Eye (tissue), 1 donor: ENCODE measurements at regions not wholly inside any gene's neighbourhood (a gene's known extent, or its start where the extent isn't known, plus 50 kb on each side); places are given as distances from the start of the nearest gene placed in this dataset.
A peak's percentile ranks its signal among the peaks of the same experiment; 100 is the strongest.
"Not testable (repeated sequence)": the region's sequence is repeated elsewhere in the genome, so short reads cannot be mapped to it uniquely, and the experiment has no call there.

ENCODE experiments used
- DNase-seq: peaks from one replicate; pipeline ENCODE4 v3.0.0-alpha.2; 2015

DNA sequence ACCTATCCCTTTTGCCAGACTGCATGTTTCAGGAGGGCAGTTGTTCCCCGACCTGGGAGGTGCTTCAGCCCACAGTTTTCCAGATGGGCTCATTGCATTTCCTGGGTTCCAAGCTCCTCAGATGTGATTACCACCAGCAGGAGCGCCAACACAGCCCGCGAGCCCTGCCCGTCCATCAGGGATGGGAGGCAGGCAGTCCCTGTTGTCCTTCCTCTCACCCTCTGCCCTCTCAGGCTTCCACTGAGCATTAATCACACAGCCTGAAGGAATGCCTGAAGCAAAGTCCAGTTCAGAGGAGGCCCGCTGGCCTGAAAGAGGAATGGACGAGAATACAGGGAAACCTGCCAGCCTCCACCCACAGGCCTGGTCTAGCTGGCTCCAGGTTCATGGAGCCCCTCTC lies 256.3 kb upstream of the SDK2 start:
- no peak for DNase-seq

DNA sequence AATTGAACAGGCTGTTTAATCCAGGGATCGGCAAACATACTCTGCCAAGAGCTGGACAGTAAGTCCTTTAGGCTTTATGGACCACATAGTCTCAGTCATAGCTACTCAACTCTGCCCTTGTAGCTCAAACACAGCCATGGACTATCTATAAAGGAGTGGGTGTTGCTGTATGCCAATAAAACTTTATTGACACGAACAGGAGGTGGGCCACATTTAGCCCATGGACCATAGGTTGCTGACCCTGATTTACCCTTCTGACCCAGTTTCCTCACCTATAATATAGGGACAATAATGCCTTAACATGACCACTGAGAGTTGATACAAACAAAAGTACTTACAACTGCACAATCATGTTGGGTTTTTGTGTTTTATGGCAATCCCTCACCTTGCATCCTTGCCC lies 257.0 kb upstream of the SDK2 start:
- no peak for DNase-seq

DNA sequence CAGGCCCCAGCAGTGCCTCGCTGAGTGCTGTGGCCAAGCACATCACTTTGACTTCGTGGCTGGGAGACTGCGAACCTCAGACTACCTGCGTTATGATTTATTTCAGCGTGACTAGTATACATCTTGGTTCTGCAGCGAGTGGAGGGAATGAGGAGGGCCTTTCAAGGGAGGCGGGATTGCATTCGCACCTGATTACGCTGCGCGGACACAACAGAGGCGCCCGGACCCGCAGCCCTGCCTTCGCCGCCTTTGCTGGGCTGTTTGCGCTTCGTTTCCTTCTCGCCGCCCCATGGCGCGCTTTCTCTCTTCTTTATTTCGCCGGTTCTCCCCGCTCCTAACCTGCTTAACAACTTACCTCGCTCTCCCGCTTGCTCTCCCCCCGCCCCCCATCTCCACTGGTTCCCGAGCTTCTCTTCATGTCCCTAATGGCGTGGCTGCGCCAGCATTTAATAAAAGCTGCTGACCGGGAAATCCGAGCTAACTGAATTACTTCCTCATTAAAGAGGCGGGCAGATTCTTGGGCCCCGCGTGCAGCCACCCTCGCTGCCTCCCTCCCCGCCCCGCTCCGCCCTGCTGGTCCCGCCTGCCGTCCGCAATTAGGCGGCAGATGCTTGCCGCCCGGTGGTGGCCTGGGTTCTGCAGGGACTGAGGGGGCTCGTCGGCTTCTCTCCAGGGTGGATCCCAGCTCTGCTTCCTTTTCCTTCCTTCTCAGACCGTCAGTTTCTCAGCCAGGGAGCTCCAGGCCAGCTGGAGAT lies 257.6 kb upstream of the SDK2 start:
- peak; percentile 89 for DNase-seq

DNA sequence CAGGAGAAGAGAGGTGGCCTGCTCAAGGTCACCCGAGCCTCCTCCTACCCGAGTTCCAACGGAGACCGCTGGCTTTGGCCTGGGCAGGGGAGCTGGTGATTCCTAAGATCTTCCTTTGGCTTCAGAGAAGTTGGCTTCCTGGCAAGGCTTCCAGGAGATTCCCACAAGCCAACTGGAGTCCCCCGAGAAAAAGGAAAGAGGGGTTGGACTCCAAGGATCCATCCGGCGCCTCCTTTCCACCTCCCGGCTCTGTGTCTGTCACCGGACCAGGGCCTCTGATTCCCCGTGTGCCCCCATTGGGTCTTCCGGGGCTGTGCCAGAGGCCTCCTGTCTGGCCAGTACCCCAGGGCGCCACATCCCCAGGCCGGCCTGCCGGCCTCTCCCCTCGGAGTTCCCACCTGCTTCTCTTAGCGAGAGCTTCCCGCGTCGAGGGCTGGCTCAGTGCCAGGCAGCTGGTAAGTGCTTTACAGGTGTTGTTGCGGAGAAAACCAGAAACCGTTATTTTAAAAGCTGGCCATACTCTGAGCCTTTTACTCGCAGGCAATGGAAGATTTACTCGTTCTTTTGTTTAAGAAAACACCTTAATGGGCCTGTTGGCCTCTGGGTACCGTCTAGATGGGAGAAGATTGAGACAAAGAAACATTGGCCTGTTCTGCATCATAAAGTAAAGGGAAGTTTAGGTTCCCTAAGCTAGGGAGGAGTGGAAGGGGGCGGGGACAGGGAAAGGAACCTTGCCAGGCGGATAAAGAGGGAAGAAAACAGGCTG lies 258.4 kb upstream of the SDK2 start:
- DNase-seq: peak; percentile 51

DNA sequence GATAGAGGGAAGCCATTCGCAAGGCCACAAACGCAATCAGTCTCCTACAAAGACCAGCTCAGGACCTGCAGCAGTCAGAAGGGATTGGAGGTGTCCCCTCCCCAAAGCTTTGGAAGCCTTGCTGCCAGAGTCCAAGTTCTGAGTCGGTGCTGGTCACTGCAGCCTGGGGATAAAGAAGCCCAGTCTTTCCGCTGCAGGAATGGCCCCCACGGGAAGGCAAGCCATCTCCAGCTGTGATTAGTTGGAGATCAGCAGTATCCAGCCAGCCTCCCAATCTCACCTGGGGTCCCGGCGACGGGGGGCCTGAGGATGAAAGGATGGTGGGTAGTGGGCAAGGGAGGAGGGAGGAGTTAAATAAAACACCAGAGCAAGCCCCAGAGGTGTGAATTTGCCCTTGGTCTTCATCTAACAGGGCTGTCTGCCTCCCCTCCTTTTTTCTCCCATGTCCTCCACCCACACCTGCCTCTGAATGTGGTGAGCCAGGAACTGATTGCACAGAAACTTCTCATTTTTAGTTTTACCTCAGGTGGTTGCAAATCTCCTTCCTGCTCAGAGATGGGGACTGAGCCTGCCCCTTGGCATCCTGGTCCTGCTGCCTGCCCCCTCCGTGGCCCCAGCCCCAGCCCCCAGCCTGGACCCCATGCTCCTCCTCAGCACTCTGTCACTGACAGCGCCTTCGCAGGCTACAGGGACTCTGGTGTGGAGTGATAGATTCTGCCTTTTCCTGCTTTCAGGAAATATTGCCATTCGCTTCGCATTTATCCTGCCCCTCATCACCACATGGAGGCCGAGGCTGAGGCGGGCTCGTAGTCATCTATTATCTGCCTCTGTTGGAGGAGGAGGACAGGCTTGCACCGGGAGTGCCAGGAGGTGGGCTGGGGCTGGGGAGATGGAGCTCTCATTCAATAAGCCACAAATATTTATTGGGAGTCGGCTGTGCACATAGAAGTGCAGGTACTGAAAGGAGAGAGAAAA lies 262.9 kb upstream of the SDK2 start:
- DNase-seq: no peak

DNA sequence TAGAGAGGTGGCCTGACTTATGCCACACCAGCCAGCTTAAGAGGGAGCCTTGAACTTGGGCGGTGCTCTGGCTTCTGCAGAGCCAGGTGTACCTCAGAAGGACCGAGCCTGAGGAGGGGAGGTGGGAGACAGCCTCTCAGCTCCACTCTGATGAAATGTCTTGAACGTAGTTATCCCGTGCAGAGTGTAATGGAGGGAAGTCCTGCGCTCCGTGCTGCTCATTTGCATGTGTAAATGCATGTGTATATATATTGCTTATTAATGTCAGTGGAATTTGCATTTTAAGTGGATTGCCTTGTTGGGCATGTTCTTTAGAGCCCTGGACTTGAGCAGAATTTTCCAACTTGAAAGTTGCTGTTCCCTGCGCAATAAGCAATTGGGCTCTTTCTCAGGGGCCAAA lies 264.9 kb upstream of the SDK2 start:
- DNase-seq: no peak

DNA sequence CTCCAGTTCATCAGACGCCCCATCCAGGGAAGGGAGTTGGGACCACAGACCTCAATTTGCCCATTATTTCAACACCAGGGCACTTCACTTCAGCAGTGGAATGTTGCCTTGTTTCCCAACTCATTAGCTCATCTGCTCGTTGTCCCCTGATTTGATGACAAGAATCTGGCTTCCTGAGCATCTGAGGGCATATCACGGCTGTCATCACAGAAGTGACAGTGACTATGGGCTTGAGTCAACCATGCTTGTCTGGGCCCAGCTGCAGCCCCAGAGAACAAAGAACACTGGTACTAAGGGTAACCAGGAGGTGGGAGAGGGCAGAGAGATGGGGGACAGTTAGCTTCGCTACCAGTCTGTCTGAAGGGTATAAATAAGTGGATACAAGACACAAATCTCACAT lies 266.0 kb upstream of the SDK2 start:
- peak; percentile 43 for DNase-seq

DNA sequence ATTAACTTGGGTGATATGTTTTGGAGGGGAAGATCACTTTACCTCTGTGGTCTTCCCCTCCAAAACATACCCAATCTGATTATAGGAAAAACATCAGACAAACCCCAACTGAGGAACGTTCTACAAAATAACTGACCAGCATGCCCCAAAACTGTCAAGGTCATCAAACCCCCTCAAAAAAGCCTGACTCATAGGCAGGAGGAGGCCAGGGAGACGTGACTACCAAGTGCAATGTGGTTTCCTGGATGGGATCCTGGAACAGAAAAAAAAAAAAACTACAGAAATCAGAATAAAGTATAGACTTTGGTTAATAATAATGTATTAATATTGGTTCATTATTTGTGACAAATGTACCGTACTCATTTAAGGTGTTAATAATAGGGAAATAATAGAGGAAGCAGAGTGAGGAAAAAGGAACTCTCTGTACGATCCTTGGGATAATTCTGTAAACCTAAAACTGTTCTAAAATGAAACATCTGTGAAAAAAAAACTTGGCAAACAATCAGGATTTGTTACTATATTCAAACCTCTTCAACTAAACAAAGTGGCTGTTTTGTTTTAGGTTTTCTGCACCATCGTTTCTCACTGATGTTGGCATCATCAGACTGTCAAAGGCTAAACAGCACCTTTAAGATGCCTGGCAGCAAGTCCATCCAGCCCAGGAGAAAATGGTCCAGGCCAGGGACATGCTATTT lies 266.7 kb upstream of the SDK2 start:
- DNase-seq: no peak

DNA sequence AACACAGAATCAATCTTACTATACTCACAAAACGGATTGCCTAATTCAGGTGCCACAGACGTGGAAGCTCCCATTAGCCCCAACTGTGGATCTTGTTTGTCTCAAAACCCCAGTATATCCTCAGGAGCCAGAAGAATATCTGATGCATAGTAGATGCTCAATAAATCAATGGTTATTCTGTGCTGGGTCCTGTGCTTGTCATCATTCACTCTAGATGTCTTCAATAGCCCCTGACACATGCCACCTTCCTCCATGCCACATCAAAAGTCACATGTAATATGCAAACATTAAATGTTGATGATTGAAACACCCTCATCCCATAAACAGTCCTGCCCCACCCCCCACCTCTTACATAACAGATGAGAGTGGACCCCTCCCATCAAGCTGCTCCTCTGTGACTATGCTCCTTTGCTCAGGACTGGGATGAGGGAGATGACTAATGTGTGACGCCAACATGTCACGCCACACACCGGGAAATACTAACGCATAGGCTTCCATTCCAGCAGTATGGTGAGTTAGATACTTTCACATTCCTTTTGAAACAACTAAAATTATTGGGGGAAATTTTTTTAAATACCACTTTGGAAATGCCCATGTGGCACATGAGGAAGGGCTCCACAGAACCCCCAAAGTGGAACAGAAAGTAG lies 267.6 kb upstream of the SDK2 start:
- DNase-seq: no peak

DNA sequence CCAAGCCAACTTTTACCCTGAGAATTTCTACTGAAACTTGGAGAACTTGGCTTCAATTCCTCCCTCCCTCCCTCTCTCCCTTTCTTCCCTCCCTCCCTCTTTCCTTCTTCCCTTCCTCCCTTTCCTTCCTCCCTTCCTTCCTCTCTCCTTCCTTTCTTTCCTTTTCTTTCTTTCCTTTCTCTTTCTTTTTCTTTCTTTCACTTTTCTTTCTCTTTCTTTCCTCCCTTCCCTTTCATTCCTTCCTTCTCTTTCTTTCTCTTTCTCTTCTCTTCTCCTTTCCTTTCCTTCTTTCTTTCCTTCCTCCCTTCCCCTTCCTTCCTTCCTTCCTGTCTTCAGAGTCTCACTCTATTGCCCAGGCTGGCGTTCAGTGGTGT lies 268.1 kb upstream of the SDK2 start:
- no peak for DNase-seq

DNA sequence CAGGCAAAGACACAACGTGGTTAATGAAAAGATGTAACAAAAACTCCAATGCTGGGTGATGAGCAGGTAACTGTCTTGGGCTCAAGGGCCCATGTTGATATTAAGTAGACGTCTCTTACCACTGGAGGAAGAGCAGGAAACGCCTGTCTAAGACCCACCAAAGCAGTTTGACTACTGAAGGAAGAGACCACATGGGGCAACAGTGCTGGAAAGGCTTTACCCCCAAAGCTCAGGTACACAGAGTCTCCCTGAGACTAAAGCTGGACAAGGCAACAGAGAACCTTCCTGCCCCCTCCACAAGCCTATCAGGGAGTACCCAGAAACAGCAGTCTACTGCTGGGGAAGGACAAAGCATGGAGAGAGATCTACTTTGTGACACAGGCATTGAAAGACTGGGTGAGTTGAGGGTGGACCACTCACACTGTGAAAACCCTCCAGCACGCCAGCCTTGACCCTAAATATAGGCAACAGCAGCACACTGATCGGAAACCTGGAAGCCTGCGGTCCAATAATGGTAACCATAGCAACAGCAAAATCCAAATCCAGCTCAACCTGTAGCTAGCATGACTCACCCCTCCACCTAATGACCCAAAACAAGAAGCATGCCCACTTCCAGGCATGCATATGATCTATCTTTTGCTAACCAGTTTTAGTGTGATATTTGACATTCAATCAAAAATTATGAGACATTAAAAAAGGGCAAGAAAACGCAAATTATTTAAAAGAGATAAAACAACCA lies 270.5 kb upstream of the SDK2 start:
- no peak for DNase-seq

DNA sequence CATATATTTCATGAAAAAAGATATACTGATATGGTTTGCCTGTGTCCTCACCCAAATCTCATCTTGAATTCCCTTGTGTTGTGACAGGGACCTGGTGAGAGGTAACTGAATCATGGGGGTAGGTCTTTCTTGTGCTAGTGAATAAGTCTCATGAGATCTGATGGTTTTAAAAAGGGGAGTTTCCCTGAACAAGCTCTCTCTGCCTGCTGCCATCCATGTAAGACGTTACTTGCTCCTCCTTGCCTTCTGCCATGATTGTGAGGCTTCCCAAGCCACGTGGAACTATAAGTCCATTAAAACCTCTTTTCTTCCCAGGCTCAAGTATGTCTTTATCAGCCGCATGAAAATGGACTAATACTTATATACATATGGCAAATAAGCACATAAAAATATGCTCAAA lies 274.8 kb upstream of the SDK2 start:
- DNase-seq: not testable (repeated sequence)

DNA sequence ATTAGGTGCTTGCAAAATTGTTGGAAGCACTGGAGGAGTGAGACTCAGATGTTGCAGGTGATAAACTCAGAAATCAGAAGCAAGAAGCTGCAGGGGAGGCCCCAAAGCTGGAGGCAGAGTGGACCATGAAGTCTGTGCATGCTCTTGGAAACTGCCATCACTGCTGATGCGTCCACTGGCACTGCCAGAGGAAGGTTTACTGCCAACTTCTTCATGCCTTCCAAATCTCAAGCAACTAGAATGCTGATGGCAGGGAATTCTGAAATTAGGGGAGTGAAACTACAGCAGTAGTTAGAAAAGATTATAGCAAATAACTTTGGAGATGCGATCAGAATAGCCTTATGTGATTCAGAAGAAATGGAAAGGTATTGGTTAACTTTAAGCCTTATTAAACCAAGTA lies 277.1 kb upstream of the SDK2 start:
- no peak for DNase-seq

DNA sequence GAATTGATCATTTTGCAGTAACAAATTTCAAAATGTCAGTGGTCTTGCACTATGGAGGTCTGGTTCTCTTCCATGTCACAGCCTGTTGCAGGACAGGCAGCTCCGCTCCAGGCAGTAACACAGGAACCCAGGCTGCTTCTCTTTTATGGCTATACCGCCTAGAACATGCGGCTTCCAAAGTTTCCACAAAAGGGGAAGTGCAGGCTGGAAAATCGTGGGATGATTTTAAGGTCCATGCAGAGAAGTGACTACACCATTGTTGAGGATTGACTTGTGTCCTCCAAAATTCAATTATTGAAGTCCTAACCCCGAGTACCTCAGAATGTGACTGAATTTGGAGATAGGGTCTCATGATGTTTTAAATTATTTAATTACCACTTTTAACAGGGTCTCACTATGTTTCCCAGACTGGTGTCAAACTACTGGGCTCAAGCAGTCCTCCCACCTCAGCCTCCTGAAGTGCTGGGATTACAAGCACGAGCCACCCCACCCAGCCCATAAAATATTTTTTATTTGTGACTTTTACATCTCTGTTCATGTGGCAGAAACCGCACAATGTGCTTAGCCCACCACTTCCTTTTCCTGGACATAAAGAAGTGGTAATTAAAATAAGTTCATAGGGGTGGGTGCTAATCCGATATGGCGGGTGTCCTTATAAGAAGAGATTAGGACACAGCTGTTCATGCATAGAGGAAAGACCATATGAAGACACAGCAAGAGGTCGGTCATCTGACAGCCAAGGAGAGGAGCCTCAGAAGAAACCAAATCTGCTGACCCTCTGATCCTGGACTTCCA lies 279.2 kb upstream of the RPL38 start:
- no peak for DNase-seq

DNA sequence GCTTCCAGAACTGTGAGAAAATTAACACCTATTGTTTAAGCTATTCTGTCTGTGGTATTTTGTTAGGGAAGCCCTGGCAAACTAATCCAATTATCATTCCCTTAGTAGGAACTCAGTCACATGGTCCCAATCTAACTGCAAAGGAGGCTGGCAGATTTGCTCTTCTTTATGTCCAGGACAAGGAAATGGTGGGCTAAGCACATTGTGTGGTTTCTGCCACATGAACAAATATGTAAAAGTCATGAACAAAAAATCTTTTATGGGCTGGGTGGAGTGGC lies 278.6 kb upstream of the RPL38 start:
- DNase-seq: no peak

DNA sequence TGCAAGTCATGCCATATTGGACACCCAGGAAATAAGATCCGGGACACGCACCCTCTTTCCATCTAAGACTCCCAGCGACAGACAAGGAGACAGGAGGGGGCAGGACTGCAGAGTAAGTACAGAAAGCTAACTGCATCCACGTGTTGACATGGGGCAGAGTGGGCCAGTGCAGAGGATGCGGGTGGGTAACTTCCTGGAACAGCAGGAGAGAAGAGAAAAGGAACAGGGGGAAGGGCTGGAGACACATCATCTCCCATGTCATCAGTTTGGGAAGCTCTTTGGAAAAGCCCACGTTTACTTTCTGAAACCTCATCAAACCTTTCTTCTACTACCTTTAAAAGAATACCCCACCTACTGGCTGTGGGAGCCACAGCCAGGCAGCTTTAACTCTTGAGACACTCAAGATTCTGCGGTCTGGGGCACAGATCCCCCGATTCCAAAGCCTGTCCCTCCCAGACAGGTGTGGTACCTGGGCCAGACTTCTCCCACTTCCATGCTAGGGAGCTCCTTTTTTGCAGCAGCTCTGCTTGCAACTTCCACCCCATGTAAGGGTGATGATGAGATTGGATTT lies 273.5 kb upstream of the RPL38 start:
- no peak for DNase-seq

DNA sequence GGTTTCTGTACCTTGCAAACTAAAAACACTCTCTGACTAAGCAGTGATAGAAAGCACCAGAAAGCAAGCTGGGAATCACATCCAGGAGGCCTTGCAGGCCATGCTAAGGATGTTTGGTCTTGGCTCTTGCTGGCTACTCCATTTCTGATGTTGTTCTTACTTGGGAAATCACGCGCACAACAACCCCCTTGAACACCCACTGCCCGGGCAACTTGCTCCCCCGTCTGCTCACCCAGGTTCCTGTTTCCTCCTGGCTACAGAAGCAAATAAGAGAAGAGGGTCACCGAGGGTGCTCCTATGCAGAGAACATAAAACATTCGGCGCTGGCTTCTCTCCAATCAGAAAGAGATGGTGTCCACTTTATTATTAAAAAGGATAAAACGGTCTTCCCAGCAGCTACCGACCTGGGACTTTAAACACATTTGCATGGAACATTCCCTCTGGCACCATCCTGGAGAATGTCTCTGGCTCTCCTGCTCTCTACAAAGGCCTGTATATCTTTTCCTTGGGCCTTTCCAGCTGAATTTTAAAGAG lies 271.2 kb upstream of the RPL38 start:
- no peak for DNase-seq

DNA sequence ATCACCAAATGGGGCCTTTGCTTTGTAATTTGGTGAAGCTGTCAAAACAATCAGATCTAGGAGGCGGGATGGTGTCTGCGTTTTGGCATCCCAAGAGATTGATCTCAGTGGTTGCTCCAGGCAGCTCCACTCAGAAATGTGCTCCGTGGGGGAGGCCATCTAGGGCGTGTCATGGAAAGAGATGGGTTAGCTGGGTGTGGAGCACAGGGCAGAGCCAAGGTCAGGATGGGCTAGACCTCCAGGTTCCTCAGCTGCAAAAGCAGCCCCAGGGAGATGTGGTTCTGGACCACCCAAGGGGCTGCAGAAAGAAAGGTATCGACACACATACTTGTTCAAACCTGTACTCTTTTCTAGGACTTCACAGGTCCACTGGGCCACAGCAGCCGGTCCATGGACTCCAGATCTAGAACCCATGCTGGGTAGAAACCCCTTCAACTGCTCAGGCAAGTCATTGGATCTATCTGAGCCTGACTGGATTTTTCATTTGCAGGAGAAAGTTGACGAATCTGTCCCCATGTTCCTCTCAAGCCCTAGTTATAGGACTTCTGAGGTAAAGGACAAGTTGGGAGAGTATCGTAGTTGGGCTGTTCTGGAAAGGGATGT lies 270.2 kb upstream of the RPL38 start:
- no peak for DNase-seq

DNA sequence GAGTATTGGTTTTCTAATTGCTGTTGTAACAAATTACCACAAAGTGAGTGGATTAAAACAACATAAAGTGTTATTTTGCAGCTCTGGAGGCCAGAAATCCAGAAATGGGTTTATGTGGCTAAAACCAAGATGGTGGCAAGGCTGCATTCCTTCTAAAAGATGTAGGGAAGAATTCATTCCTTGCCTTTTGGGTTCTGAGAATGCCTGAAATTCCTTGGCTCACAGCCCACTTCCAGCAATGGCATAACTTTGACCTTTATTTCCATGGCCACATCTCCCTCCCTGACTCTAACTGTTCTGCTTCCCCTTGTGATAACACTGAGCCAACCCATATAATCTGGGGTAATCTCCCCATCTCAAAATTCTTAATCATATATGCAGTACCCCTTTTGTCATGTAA lies 269.6 kb upstream of the RPL38 start:
- DNase-seq: no peak

DNA sequence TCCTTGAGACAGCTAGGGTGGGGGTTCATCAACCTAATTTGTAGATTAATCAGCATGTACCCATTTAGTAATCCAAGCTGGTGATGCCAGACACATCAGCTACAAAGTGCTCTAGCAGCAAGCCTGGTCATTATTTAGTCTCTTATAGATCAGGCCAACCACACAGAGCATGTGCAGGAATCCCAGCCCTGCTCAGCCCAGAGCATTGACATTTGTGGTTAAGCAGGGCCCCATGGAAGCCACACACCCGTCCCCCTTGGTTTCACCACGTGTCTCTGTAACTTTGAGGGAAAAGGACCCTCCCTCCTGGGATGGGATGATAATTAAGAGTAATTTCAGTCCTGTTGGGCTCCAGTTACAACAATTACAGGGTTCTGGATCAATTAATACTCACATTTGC lies 268.8 kb upstream of the RPL38 start:
- DNase-seq: no peak
